ENCODE measurements at regions not wholly inside any gene's neighbourhood (a gene's known extent, or its start where the extent isn't known, plus 50 kb on each side); places are given as distances from the start of the nearest gene placed in this dataset.

DNA sequence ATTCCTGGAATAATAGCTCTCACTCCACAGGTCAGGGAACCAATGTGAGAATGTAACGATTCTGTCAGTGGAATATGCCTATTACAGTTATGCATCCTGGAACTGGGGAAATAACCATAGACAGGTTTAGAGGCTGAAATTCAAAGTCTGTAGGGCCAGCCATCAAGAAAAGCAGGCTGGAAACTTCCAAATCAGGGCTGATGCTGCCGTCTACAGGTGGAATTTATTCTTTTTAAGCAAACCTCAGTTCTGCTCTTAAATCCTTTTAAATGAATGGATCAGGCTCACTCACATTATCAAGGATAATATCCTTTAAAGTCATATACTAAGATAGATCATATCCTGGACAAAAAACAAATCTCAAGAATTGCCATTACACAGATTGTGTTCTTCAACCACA, 699.8 kb downstream of the NR2F2 start:
- Mint-ChIP-seq H3K27ac (no peak overlapping the region), H3K36me3 (no peaks in the 10 kb centered on the region), H3K9me3 (peaks cover 9 to 16% of the 10 kb centered on the region in 2 donors)
- DNase-seq (ENCODE audit: low spot score in 2 of 2) (no peak), ATAC-seq (no peak)

GRCh38 chr15:97036301-97036700, 705.8 kb downstream of the NR2F2 start:
- no peak overlapping the region for H3K27ac Mint-ChIP-seq
- no peak for DNase-seq (ENCODE audit: low spot score in 2 of 2)
- H3K36me3 Mint-ChIP-seq: no peaks in the 10 kb centered on the region
- H3K9me3 Mint-ChIP-seq: peaks cover 13 to 17% of the 10 kb centered on the region in 2 donors
- no peak for ATAC-seq

DNA sequence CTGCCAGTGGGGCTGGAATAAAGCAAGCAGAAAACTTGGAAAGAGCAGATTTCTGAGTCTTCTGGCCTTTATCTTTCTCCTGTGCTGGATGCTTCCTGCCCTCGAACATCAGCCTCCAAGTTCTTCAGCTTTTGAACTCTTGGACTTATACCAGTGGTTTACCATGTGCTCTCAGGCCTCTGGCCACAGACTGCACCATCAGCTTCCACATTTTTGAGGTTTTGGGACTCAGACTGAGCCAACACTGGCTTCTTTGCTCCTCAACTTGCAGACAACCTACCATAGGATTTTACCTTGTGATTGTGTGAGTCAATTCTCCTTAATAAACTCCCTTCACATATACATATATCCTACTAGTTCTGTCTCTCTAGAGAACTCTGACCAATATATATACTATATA, 706.6 kb downstream of the NR2F2 start:
- Mint-ChIP-seq H3K27ac (no peak overlapping the region), H3K9me3 (peaks cover 12 to 13% of the 10 kb centered on the region in 2 donors), H3K36me3 (no peaks in the 10 kb centered on the region)
- DNase-seq (ENCODE audit: low spot score in 2 of 2) (no peak), ATAC-seq (no peak)

GRCh38 chr15:97045666-97046421, 715.3 kb downstream of the NR2F2 start:
- H3K27ac Mint-ChIP-seq: no peak overlapping the region
- DNase-seq (ENCODE audit: low spot score in 2 of 2) (no peak), ATAC-seq (no peak)
- H3K36me3 Mint-ChIP-seq: no peaks in the 10 kb centered on the region
- peaks cover 0 to 4% of the 10 kb centered on the region in 2 donors for H3K9me3 Mint-ChIP-seq

- no peaks in the 10 kb centered on the region for H3K36me3 Mint-ChIP-seq
- no peak for ATAC-seq
- DNase-seq (ENCODE audit: low spot score in 2 of 2): no peak
- no peak overlapping the region for H3K27ac Mint-ChIP-seq
- peaks cover 0 to 12% of the 10 kb centered on the region in 2 donors for H3K9me3 Mint-ChIP-seq
Observed at GRCh38 chr15:97052513-97052912, 722.0 kb downstream of the NR2F2 start.

GRCh38 chr15:97053635-97054034, 723.1 kb downstream of the NR2F2 start:
- DNase-seq (ENCODE audit: low spot score in 2 of 2): no peak
- no peaks in the 10 kb centered on the region for H3K36me3 Mint-ChIP-seq
- ATAC-seq: no peak
- peaks cover 0 to 12% of the 10 kb centered on the region in 2 donors for H3K9me3 Mint-ChIP-seq
- H3K27ac Mint-ChIP-seq: no peak overlapping the region

GRCh38 chr15:97057503-97057902, 727.0 kb downstream of the NR2F2 start:
- DNase-seq (ENCODE audit: low spot score in 2 of 2) (no peak), ATAC-seq (no peak)
- Mint-ChIP-seq H3K9me3 (peaks cover 0 to 3% of the 10 kb centered on the region in 2 donors), H3K27ac (no peak overlapping the region), H3K36me3 (no peaks in the 10 kb centered on the region)

GRCh38 chr15:97059281-97059680, 728.8 kb downstream of the NR2F2 start:
- H3K27ac Mint-ChIP-seq: no peak overlapping the region
- no peak for ATAC-seq
- H3K36me3 Mint-ChIP-seq: no peaks in the 10 kb centered on the region
- DNase-seq (ENCODE audit: low spot score in 2 of 2): no peak
- H3K9me3 Mint-ChIP-seq: peaks cover 5 to 8% of the 10 kb centered on the region in 2 donors

GRCh38 chr15:97061392-97061791, 730.9 kb downstream of the NR2F2 start:
- H3K27ac Mint-ChIP-seq: no peak overlapping the region
- no peak for DNase-seq (ENCODE audit: low spot score in 2 of 2)
- ATAC-seq: no peak
- H3K36me3 Mint-ChIP-seq: no peaks in the 10 kb centered on the region
- peaks cover 8 to 12% of the 10 kb centered on the region in 2 donors for H3K9me3 Mint-ChIP-seq

DNA sequence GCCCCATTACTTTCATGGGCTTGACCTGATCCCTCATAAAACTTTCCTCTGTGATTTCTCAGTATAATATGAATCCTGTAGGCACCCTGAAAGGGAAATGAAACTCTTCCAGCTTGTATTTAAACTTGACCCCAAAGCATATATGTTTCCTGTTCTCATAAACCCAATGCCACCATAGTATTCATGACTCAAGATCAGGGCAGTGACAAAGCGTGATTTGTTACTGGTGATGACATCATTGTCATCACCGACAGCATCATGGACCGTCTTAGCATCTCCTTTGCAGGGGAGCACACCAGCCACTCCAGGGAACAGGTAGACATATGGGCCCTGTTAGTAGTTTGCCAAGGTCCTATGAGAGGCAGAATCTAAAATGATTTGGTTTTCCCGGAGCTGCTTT, 741.2 kb downstream of the NR2F2 start:
- Mint-ChIP-seq H3K9me3 (peaks cover 4 to 20% of the 10 kb centered on the region in 2 donors), H3K27ac (no peak overlapping the region), H3K36me3 (no peaks in the 10 kb centered on the region)
- DNase-seq (ENCODE audit: low spot score in 2 of 2) (no peak), ATAC-seq (no peak)

DNA sequence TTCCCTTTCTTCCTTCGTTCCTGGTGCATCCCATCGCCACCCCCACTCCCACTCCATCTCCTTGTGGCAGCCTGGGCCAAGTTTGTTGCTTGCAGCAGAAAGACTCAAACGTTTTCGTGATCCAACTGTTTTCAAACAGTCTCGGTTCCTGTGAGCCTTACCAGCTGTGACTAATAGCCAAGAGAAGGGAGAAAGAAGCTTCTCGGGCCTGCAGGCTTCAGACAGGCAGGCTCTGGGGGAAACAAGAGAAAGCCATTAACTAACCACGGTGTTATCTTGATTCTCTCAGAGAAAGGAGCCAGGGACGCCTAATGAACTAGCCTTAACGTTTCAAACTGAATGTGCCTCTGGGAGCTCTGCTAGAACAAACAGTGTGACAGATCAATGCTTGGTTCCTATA, 742.0 kb downstream of the NR2F2 start:
- no peaks in the 10 kb centered on the region for H3K36me3 Mint-ChIP-seq
- no peak for DNase-seq (ENCODE audit: low spot score in 2 of 2)
- H3K27ac Mint-ChIP-seq: no peak overlapping the region
- H3K9me3 Mint-ChIP-seq: peaks cover 4 to 20% of the 10 kb centered on the region in 2 donors
- no peak for ATAC-seq

GRCh38 chr15:97076011-97076410, 745.5 kb downstream of the NR2F2 start:
- H3K9me3 Mint-ChIP-seq: peaks cover 0 to 6% of the 10 kb centered on the region in 2 donors
- ATAC-seq: no peak
- H3K36me3 Mint-ChIP-seq: no peaks in the 10 kb centered on the region
- no peak for DNase-seq (ENCODE audit: low spot score in 2 of 2)
- H3K27ac Mint-ChIP-seq: no peak overlapping the region

GRCh38 chr15:97077975-97078374, 747.5 kb downstream of the NR2F2 start:
- no peaks in the 10 kb centered on the region for H3K36me3 Mint-ChIP-seq
- ATAC-seq (no peak), DNase-seq (ENCODE audit: low spot score in 2 of 2) (no peak)
- H3K9me3 Mint-ChIP-seq: peaks cover 0 to 4% of the 10 kb centered on the region in 2 donors
- no peak overlapping the region for H3K27ac Mint-ChIP-seq

DNA sequence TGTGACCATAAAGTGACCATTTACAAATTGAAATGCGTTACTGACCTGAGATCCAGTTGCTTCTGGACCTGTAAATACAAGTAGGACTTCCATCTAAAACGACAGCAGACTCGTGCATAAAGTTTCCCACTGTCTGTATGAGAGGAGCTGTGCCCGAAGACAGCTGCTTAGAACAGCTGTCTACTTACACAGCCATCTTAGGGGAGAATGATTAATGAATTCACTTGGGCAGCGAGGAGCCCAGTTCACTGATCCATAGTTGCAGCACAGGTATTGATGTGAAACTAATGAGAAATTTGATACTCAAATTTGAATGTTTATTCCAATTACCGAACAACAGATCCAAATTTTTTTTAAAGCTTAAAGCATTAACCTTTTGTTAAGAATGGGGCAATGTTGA, 748.1 kb downstream of the NR2F2 start:
- DNase-seq (ENCODE audit: low spot score in 2 of 2) (no peak), ATAC-seq (no peak)
- Mint-ChIP-seq H3K9me3 (peaks cover 0 to 4% of the 10 kb centered on the region in 2 donors), H3K36me3 (no peaks in the 10 kb centered on the region), H3K27ac (no peak overlapping the region)

- H3K27ac Mint-ChIP-seq: no peak overlapping the region
- DNase-seq (ENCODE audit: low spot score in 2 of 2) (no peak), ATAC-seq (no peak)
- H3K36me3 Mint-ChIP-seq: no peaks in the 10 kb centered on the region
- peaks cover 0 to 8% of the 10 kb centered on the region in 2 donors for H3K9me3 Mint-ChIP-seq
Observed at GRCh38 chr15:97081666-97082226, 751.2 kb downstream of the NR2F2 start.

GRCh38 chr15:97082830-97083229, 752.3 kb downstream of the NR2F2 start:
- DNase-seq (ENCODE audit: low spot score in 2 of 2): no peak
- Mint-ChIP-seq H3K27ac (no peak overlapping the region), H3K36me3 (no peaks in the 10 kb centered on the region), H3K9me3 (peaks cover 2 to 12% of the 10 kb centered on the region in 2 donors)
- no peak for ATAC-seq

DNA sequence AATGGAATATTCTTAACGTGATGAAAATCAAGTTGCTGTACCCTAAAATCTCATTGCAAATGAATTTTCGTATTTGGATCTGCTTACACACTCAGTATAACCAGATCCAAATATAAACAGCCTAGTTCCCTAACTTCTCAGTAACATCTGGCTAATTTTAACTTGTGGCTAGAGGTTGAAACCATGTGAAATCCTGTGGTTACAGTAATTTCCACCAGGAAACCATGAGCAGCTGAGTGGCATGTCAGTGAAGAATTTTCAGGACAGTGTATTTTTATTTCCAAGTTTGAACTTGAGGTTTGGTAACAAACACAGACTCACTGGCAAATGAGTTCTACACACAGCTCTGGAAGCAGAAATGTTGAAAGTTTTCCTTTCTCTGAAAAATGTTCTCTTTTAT, 754.1 kb downstream of the NR2F2 start:
- Mint-ChIP-seq H3K36me3 (no peaks in the 10 kb centered on the region), H3K9me3 (peaks cover 6 to 12% of the 10 kb centered on the region in 2 donors), H3K27ac (no peak overlapping the region)
- ATAC-seq: no peak
- DNase-seq (ENCODE audit: low spot score in 2 of 2): no peak

GRCh38 chr15:97085731-97086130, 755.2 kb downstream of the NR2F2 start:
- no peak overlapping the region for H3K27ac Mint-ChIP-seq
- ATAC-seq (no peak), DNase-seq (ENCODE audit: low spot score in 2 of 2) (no peak)
- H3K9me3 Mint-ChIP-seq: peaks cover 6 to 12% of the 10 kb centered on the region in 2 donors
- H3K36me3 Mint-ChIP-seq: no peaks in the 10 kb centered on the region
